GM13977 (cell line): ENCODE measurements at regions not wholly inside any gene's neighbourhood (a gene's known extent, or its start where the extent isn't known, plus 50 kb on each side); places are given as distances from the start of the nearest gene placed in this dataset.

Experiments
- DNase-seq: peaks from one replicate; pipeline ENCODE4 v3.0.0; 2012; ENCODE audit warnings: low spot score
- in situ Hi-C: fragments of 300-500 bp; cut with MboI; formaldehyde crosslinking; loops from one replicate; pipeline ENCODE4 v1.12.0; 2022; ENCODE audit warnings: low sequenced_read_pairs, low pct_unique_long_range_greater_than_20kb, mixed read lengths, inconsistent platforms; ENCODE audit not compliant: unreplicated experiment
- TF ChIP-seq, protein P1 (sequence below): IDR thresholded peaks from 2 replicates; pipeline ENCODE4 v1.5.1; 2012; ENCODE audit warnings: mild to moderate bottlenecking, control low read depth; ENCODE audit not compliant: insufficient read depth; ENCODE audit errors: extremely low read depth, missing control alignments

DNA sequence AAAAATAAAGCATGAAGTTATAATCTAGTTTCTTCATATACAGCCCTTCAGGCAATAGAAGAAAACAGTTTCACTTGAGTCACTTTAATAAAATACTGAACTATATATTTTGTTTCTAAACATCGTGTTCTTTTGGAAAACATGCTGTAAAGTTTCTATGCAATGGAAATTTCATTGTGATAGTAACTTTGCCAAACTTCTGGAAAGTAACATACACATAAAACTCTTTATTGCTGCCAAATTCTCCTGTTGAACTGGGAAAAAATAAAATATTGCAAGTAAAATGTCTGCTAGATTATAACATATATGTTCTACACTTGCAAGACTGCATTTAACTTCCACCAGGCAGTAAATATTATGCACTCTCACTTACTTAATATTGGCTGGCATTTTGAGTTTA, 635.4 kb downstream of the SPRY1 start:
- TF ChIP-seq, protein P1, sequence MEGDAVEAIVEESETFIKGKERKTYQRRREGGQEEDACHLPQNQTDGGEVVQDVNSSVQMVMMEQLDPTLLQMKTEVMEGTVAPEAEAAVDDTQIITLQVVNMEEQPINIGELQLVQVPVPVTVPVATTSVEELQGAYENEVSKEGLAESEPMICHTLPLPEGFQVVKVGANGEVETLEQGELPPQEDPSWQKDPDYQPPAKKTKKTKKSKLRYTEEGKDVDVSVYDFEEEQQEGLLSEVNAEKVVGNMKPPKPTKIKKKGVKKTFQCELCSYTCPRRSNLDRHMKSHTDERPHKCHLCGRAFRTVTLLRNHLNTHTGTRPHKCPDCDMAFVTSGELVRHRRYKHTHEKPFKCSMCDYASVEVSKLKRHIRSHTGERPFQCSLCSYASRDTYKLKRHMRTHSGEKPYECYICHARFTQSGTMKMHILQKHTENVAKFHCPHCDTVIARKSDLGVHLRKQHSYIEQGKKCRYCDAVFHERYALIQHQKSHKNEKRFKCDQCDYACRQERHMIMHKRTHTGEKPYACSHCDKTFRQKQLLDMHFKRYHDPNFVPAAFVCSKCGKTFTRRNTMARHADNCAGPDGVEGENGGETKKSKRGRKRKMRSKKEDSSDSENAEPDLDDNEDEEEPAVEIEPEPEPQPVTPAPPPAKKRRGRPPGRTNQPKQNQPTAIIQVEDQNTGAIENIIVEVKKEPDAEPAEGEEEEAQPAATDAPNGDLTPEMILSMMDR, result no peak
- in situ Hi-C loops, result no loop called here
- DNase-seq, result no peak

- DNase-seq, result no peak
- in situ Hi-C loops, result no loop called here
- TF ChIP-seq, protein P1, result no peak
Observed at GRCh38 chr4:124035364-124036041, 638.9 kb downstream of the SPRY1 start.

DNA sequence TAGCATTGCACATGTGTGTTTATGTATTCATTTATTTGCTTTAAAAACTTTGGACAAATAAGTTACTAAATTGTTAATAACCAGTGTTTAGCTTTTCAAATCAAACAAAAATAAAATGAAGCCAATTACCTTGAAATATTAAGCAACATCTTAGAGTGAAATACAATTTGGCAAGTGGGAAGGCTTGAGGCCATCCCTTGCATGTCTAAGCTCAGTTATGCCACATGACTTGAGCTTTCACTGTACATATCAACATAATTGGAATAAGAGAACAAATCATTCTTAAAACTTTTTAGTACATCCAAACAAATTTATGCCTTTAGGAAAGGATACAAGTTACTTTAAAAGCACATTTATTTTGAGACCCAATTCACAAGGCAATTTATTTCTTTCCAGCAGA, 640.6 kb downstream of the SPRY1 start:
- TF ChIP-seq, protein P1, result no peak
- no peak for DNase-seq
- in situ Hi-C loops, result no loop called here

- TF ChIP-seq, protein P1, result no peak
- in situ Hi-C loops, result no loop called here
Observed at GRCh38 chr4:124044330-124044729, 647.7 kb downstream of the SPRY1 start.

GRCh38 chr4:124044867-124045266, 648.3 kb downstream of the SPRY1 start:
- in situ Hi-C loops, result no loop called here
- no peak for DNase-seq
- TF ChIP-seq, protein P1, result no peak

More at GRCh38 chr4:124044330-124044729, 647.7 kb downstream of the SPRY1 start:
- no peak for DNase-seq

GRCh38 chr4:124046190-124046589, 649.6 kb downstream of the SPRY1 start:
- in situ Hi-C loops, result no loop called here
- DNase-seq, result no peak
- TF ChIP-seq, protein P1, result no peak
